ENCODE measurements at regions not wholly inside any gene's neighbourhood (a gene's known extent, or its start where the extent isn't known, plus 50 kb on each side); places are given as distances from the start of the nearest gene placed in this dataset.

DNA sequence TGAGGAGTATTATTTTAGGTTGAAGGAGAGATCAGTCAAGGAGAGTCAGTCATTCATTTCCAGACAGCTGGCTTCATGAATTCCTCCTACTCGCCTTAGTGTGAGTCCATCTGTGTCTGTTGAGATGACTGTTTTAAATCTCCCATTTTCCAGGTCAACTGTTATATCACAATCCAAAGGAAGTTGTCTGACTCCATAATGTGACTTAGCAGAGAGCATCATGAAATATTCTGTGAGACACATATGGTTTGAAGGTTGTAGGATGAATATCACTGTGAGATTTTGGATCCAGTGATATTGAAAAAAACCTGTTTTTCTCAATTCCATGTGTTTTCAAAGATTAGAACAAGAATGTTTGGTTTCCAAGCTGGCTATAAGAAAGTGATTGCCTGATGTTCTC is 530.2 kb upstream of the MAN1A1 start:
- H3K9me1 ChIP-seq (ENCODE audit: control insufficient read depth, insufficient read depth, low read length): no peaks in the 10 kb centered on the region
- no peak overlapping the region for H3K9ac ChIP-seq (ENCODE audit: insufficient read depth in 1 of 2, low read depth in 2 of 2, low read length in 2 of 2)
- FAIRE-seq (no peak), ATAC-seq (no peak), DNase-seq (ENCODE audit: extremely low read depth in 1 of 4, low spot score in 3 of 4) (no peak)
- BruUV-seq (replicated peaks): no TSS peak
- no peak overlapping the region for H3K4me3 ChIP-seq
- no peaks in the 10 kb centered on the region for H4K20me1 ChIP-seq (replicated peaks; ENCODE audit: control insufficient read depth, insufficient read depth, low read length)
- no peaks in the 10 kb centered on the region for H3K36me3 ChIP-seq (ENCODE audit: control insufficient read depth, insufficient read depth, low read length)
- WGBS (ENCODE audit: insufficient coverage, low coverage, missing lambda C conversion rate): 0% methylated on average over 1 of the region's 1 CpG
- intact Hi-C loops (cut with micrococcal nuclease): no loop called here
- CTCF ChIA-PET (ENCODE audit: low intra/inter-chr PET ratio): no interaction called here
- no peaks in the 10 kb centered on the region for H3K4me1 ChIP-seq (replicated peaks in 1 of 2; ENCODE audit: control insufficient read depth in 2 of 2, insufficient read depth in 2 of 2, low read length in 2 of 2)
- POLR2A ChIA-PET: no interaction called here
- no peaks in the 10 kb centered on the region for H3K79me2 ChIP-seq (ENCODE audit: control insufficient read depth, insufficient read depth, low read length)
- no peaks in the 10 kb centered on the region for H3K9me3 ChIP-seq (replicated peaks; ENCODE audit: control insufficient read depth, insufficient read depth, low read depth, low read length)
- in situ Hi-C loops (cut with MboI): no loop called here
- H3K27ac ChIP-seq (ENCODE audit: extremely low read depth, low read depth, low read length): no peak overlapping the region
- H2AFZ ChIP-seq (ENCODE audit: low read depth, low read length): no peak overlapping the region
- no peak overlapping the region for H3K4me2 ChIP-seq (ENCODE audit: insufficient read depth, low read length)
- no peaks in the 10 kb centered on the region for H3K27me3 ChIP-seq (ENCODE audit: control insufficient read depth in 2 of 2, insufficient read depth in 2 of 2, low read length in 2 of 2)
- TF ChIP-seq, protein P1, sequence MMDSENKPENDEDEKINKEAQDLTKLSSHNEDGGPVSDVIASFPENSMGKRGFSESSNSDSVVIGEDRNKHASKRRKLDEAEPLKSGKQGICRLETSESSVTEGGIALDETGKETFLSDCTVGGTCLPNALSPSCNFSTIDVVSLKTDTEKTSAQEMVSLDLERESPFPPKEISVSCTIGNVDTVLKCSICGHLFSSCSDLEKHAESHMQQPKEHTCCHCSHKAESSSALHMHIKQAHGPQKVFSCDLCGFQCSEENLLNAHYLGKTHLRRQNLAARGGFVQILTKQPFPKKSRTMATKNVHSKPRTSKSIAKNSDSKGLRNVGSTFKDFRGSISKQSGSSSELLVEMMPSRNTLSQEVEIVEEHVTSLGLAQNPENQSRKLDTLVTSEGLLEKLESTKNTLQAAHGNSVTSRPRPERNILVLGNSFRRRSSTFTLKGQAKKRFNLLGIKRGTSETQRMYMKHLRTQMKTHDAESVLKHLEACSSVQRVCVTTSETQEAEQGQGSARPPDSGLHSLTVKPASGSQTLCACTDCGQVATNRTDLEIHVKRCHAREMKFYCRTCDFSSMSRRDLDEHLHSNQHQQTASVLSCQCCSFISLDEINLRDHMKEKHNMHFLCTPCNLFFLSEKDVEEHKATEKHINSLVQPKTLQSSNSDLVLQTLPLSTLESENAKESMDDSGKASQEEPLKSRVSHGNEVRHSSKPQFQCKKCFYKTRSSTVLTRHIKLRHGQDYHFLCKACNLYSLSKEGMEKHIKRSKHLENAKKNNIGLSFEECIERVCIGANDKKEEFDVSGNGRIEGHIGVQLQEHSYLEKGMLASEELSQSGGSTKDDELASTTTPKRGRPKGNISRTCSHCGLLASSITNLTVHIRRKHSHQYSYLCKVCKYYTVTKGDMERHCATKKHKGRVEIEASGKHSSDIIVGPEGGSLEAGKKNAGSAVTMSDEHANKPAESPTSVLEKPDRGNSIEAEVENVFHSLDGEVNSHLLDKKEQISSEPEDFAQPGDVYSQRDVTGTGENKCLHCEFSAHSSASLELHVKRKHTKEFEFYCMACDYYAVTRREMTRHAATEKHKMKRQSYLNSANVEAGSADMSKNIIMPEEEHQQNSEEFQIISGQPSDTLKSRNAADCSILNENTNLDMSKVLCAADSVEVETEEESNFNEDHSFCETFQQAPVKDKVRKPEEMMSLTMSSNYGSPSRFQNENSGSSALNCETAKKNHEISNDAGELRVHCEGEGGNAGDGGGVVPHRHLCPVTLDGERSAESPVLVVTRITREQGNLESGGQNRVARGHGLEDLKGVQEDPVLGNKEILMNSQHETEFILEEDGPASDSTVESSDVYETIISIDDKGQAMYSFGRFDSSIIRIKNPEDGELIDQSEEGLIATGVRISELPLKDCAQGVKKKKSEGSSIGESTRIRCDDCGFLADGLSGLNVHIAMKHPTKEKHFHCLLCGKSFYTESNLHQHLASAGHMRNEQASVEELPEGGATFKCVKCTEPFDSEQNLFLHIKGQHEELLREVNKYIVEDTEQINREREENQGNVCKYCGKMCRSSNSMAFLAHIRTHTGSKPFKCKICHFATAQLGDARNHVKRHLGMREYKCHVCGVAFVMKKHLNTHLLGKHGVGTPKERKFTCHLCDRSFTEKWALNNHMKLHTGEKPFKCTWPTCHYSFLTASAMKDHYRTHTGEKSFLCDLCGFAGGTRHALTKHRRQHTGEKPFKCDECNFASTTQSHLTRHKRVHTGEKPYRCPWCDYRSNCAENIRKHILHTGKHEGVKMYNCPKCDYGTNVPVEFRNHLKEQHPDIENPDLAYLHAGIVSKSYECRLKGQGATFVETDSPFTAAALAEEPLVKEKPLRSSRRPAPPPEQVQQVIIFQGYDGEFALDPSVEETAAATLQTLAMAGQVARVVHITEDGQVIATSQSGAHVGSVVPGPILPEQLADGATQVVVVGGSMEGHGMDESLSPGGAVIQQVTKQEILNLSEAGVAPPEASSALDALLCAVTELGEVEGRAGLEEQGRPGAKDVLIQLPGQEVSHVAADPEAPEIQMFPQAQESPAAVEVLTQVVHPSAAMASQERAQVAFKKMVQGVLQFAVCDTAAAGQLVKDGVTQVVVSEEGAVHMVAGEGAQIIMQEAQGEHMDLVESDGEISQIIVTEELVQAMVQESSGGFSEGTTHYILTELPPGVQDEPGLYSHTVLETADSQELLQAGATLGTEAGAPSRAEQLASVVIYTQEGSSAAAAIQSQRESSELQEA (IDR thresholded peaks at IDR 0.05; ENCODE audit: low read depth): no peak
- TF ChIP-seq, protein P2, sequence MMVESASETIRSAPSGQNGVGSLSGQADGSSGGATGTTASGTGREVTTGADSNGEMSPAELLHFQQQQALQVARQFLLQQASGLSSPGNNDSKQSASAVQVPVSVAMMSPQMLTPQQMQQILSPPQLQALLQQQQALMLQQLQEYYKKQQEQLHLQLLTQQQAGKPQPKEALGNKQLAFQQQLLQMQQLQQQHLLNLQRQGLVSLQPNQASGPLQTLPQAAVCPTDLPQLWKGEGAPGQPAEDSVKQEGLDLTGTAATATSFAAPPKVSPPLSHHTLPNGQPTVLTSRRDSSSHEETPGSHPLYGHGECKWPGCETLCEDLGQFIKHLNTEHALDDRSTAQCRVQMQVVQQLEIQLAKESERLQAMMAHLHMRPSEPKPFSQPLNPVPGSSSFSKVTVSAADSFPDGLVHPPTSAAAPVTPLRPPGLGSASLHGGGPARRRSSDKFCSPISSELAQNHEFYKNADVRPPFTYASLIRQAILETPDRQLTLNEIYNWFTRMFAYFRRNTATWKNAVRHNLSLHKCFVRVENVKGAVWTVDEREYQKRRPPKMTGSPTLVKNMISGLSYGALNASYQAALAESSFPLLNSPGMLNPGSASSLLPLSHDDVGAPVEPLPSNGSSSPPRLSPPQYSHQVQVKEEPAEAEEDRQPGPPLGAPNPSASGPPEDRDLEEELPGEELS (CRISPR knock-in tag; IDR thresholded peaks at IDR 0.05; ENCODE audit: borderline replicate concordance): no peak
- TF ChIP-seq NFATC3 (IDR thresholded peaks at IDR 0.05): no peak
- no peak for TF ChIP-seq ARID2 (IDR thresholded peaks at IDR 0.05)
- no peak for TF ChIP-seq ILK (tag; IDR thresholded peaks at IDR 0.05; ENCODE audit: borderline replicate concordance, low read depth)
- TF ChIP-seq POLR2AphosphoS5 (IDR thresholded peaks at IDR 0.05; ENCODE audit: control insufficient read depth, insufficient read depth, low read depth, low read length): no peak
- no peak for TF ChIP-seq ASH1L (IDR thresholded peaks at IDR 0.05; ENCODE audit: borderline replicate concordance, low read depth, partially characterized antibody)
- no peak for TF ChIP-seq HCFC1 (IDR thresholded peaks at IDR 0.05; ENCODE audit: low read depth, low read length)
- TF ChIP-seq ZFP36 (IDR thresholded peaks at IDR 0.05; ENCODE audit: low read depth, low read length, partially characterized antibody): no peak
- TF ChIP-seq, protein P3, sequence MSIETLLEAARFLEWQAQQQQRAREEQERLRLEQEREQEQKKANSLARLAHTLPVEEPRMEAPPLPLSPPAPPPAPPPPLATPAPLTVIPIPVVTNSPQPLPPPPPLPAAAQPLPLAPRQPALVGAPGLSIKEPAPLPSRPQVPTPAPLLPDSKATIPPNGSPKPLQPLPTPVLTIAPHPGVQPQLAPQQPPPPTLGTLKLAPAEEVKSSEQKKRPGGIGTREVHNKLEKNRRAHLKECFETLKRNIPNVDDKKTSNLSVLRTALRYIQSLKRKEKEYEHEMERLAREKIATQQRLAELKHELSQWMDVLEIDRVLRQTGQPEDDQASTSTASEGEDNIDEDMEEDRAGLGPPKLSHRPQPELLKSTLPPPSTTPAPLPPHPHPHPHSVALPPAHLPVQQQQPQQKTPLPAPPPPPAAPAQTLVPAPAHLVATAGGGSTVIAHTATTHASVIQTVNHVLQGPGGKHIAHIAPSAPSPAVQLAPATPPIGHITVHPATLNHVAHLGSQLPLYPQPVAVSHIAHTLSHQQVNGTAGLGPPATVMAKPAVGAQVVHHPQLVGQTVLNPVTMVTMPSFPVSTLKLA (conservative IDR thresholded peaks at IDR 0.05): no peak
- TF ChIP-seq TEAD2 (tag; IDR thresholded peaks at IDR 0.05): no peak
- no peak for TF ChIP-seq SMC3 (conservative IDR thresholded peaks at IDR 0.05; ENCODE audit: insufficient read depth, low read depth, low read length)
